ENCODE measurements at regions not wholly inside any gene's neighbourhood (a gene's known extent, or its start where the extent isn't known, plus 50 kb on each side); places are given as distances from the start of the nearest gene placed in this dataset.

GRCh38 chr3:115375362-115375761 is 228.3 kb upstream of the ZBTB20 start:
- TF ChIP-seq CTCF (IDR thresholded peaks at IDR 0.05 in 8 of 11, conservative IDR thresholded peaks at IDR 0.05 in 3 of 11), result no peak
- no peak for TF ChIP-seq POLR2AphosphoS5 (IDR thresholded peaks at IDR 0.05)

Data from spleen (tissue), 7 donors.